Nucleus accumbens (tissue), 56 donors: ENCODE measurements at regions not wholly inside any gene's neighbourhood (a gene's known extent, or its start where the extent isn't known, plus 50 kb on each side); places are given as distances from the start of the nearest gene placed in this dataset.

Experiments
- DNase-seq, 56 donors: peaks; one replicate each; lab custom pipeline; 2025; lab: John Stamatoyannopoulos, UW

GRCh38 chr14:28483506-28483905, 283.1 kb upstream of the FOXG1 start:
- DNase-seq: no peak

GRCh38 chr14:28488684-28489083, 277.9 kb upstream of the FOXG1 start:
- DNase-seq: no peak

- DNase-seq: no peak
Measured at GRCh38 chr14:28493516-28493915, 273.1 kb upstream of the FOXG1 start.

- DNase-seq: no peak
Measured at GRCh38 chr14:28494196-28494595, 272.4 kb upstream of the FOXG1 start.

GRCh38 chr14:28496364-28496763, 270.2 kb upstream of the FOXG1 start:
- no peak for DNase-seq

GRCh38 chr14:28502517-28502916, 264.1 kb upstream of the FOXG1 start:
- no peak for DNase-seq

GRCh38 chr14:28515571-28515970, 251.0 kb upstream of the FOXG1 start:
- peak in 1 of 56 donors; percentile 2 for DNase-seq

GRCh38 chr14:28536889-28537288, 229.7 kb upstream of the FOXG1 start:
- no peak for DNase-seq

GRCh38 chr14:28542040-28542439, 224.5 kb upstream of the FOXG1 start:
- no peak for DNase-seq

- DNase-seq: no peak
Measured at GRCh38 chr14:28565345-28565744, 201.2 kb upstream of the FOXG1 start.

- DNase-seq: no peak
Measured at GRCh38 chr14:28570391-28570790, 196.2 kb upstream of the FOXG1 start.

GRCh38 chr14:28571636-28572035, 195.0 kb upstream of the FOXG1 start:
- no peak for DNase-seq

GRCh38 chr14:28576523-28576922, 190.1 kb upstream of the FOXG1 start:
- DNase-seq: no peak

GRCh38 chr14:28577187-28577586, 189.4 kb upstream of the FOXG1 start:
- DNase-seq: no peak

- DNase-seq: no peak
Measured at GRCh38 chr14:28577711-28578131, 188.9 kb upstream of the FOXG1 start.

- no peak for DNase-seq
Measured at GRCh38 chr14:28584951-28585350, 181.6 kb upstream of the FOXG1 start.

- DNase-seq: no peak
Measured at GRCh38 chr14:28589792-28590191, 176.8 kb upstream of the FOXG1 start.

- no peak for DNase-seq
Measured at GRCh38 chr14:28596391-28596790, 170.2 kb upstream of the FOXG1 start.

- no peak for DNase-seq
Measured at GRCh38 chr14:28599191-28599590, 167.4 kb upstream of the FOXG1 start.

- DNase-seq: no peak
Measured at GRCh38 chr14:28599605-28600004, 167.0 kb upstream of the FOXG1 start.

GRCh38 chr14:28603606-28604005, 163.0 kb upstream of the FOXG1 start:
- no peak for DNase-seq

- peak in 1 of 56 donors; percentile 4 for DNase-seq
Measured at GRCh38 chr14:28607661-28608060, 158.9 kb upstream of the FOXG1 start.

GRCh38 chr14:28608443-28608842, 158.1 kb upstream of the FOXG1 start:
- peak in 27 of 56 donors; percentile 1 to 48 (median 6) for DNase-seq
